HCT116 (cell line): ENCODE measurements at regions not wholly inside any gene's neighbourhood (a gene's known extent, or its start where the extent isn't known, plus 50 kb on each side); places are given as distances from the start of the nearest gene placed in this dataset.

Experiments
- ATAC-seq: fragments of 200-7000 bp; cut with Tn5 transposase; 2 replicates; pipeline ENCODE4 v1.9.1; 2020; ENCODE audit warnings: mild to moderate bottlenecking, moderate library complexity
- BruUV-seq: library from RNA; stranded (reverse); fragments of 400-500 nt; replicated peaks from 2 replicates; lab custom pipeline; 2021; lab: Mats Ljungman, UMichigan
- CTCF ChIA-PET: fragments of 300-600 bp; sonication (Branson Sonifier 250); formaldehyde crosslinking; loops from one replicate; lab custom pipeline; 2021; ENCODE audit warnings: antibody characterized with exemption; lab: Charles Lee
- POLR2A ChIA-PET: fragments of 300-600, 350-600 bp; sonication (Branson Sonifier 250); formaldehyde crosslinking; loops from one replicate; lab custom pipeline; 2021; ENCODE audit warnings: antibody characterized with exemption; lab: Charles Lee
- RAD21 ChIA-PET, 2 experiments: fragments of 300-600 bp; sonication (Branson Sonifier 250); formaldehyde crosslinking; loops; one replicate each; lab custom pipeline; 2023; ENCODE audit warnings: low total read pairs in 2 of 2; ENCODE audit not compliant: uncharacterized antibody in 2 of 2, unreplicated experiment in 2 of 2, low non-redundant PET in 1 of 2; lab: Charles Lee
- DNase-seq: peaks from one replicate; pipeline ENCODE4 v3.0.0-alpha.2; 2010; ENCODE audit warnings: low read depth, low spot score
- H2AFZ ChIP-seq: fragments of 200-600 bp; shearing (Covaris generic), sonication (generic); 2 replicates; pipeline ENCODE4 v1.6.1; 2017; ENCODE audit warnings: low read depth, mixed run types, mixed read lengths, antibody characterized with exemption, low read length; ENCODE audit not compliant: poor library complexity, severe bottlenecking
- H3K27ac ChIP-seq: 2 replicates; pipeline ENCODE4 v1.5.1; 2012; ENCODE audit warnings: low read depth, low read length
- H3K27me3 ChIP-seq: fragments of 200-600 bp; sonication (generic); 2 replicates; pipeline ENCODE4 v1.6.1; 2016; ENCODE audit warnings: mixed run types, low read length, mixed read lengths; ENCODE audit not compliant: insufficient read depth
- H3K36me3 ChIP-seq, 2 experiments: fragments of 200-500 bp in 1 of 2; fragments of 200-600 bp in 1 of 2; sonication (Bioruptor generic) in 1 of 2; sonication (generic) in 1 of 2; 2 replicates each; pipeline versions ENCODE4 v1.5.1 to v1.6.1; 2014 to 2016; ENCODE audit warnings: low read length in 2 of 2, inconsistent platforms in 1 of 2, mixed read lengths in 1 of 2, mixed run types in 1 of 2; ENCODE audit not compliant: insufficient read depth in 2 of 2, control insufficient read depth in 1 of 2
- H3K4me1 ChIP-seq, 2 experiments: fragments of 200-600 bp in 1 of 2; sonication (generic) in 1 of 2; 2 replicates each; pipeline versions ENCODE4 v1.5.1 to v1.6.1; 2012 to 2017; ENCODE audit warnings: low read length in 2 of 2, inconsistent platforms in 1 of 2, mild to moderate bottlenecking in 1 of 2, mixed read lengths in 1 of 2, mixed run types in 1 of 2, moderate library complexity in 1 of 2; ENCODE audit not compliant: insufficient read depth in 2 of 2, control insufficient read depth in 1 of 2
- H3K4me2 ChIP-seq: fragments of 200-600 bp; sonication (generic); 2 replicates; pipeline ENCODE4 v1.6.1; 2017; ENCODE audit warnings: mixed run types, low read length, mixed read lengths
- H3K4me3 ChIP-seq, 2 experiments: fragments of 200-600 bp in 1 of 2; sonication (generic) in 1 of 2; replicated peaks in 1 of 2; 2 replicates each; pipeline ENCODE4 v1.5.1; 2011 to 2016; ENCODE audit warnings: low read length in 2 of 2, control low read depth in 1 of 2, low read depth in 1 of 2, mild to moderate bottlenecking in 1 of 2, mixed read lengths in 1 of 2, mixed run types in 1 of 2
- H3K79me2 ChIP-seq: fragments of 200-600 bp; sonication (generic); 2 replicates; pipeline ENCODE4 v1.6.1; 2017; ENCODE audit warnings: mild to moderate bottlenecking, mixed run types, low read length, moderate library complexity, mixed read lengths; ENCODE audit not compliant: insufficient read depth
- H3K9ac ChIP-seq: fragments of 200-600 bp; sonication (generic); 2 replicates; pipeline ENCODE4 v1.6.1; 2016; ENCODE audit warnings: low read length, mixed read lengths
- H3K9me2 ChIP-seq: fragments of 200-600 bp; sonication (generic), shearing (Covaris generic); 2 replicates; pipeline ENCODE4 v1.6.1; 2017; ENCODE audit warnings: mixed run types, mild to moderate bottlenecking, moderate library complexity; ENCODE audit not compliant: insufficient read depth
- H3K9me3 ChIP-seq, 2 experiments: fragments of 200-500 bp in 1 of 2; fragments of 200-600 bp in 1 of 2; sonication (Bioruptor generic) in 1 of 2; sonication (generic) in 1 of 2; 2 replicates each; pipeline ENCODE4 v1.6.1; 2014 to 2017; ENCODE audit warnings: low read length in 2 of 2, mixed read lengths in 2 of 2, inconsistent platforms in 1 of 2, low read depth in 1 of 2, mild to moderate bottlenecking in 1 of 2, mixed run types in 1 of 2, moderate library complexity in 1 of 2; ENCODE audit not compliant: control insufficient read depth in 1 of 2, insufficient read depth in 1 of 2
- H4K20me1 ChIP-seq: fragments of 200-600 bp; sonication (generic), shearing (Covaris generic); 2 replicates; pipeline ENCODE4 v1.6.1; 2017; ENCODE audit warnings: mixed run types, mild to moderate bottlenecking, moderate library complexity; ENCODE audit not compliant: insufficient read depth
- ATF3 ChIP-seq: IDR thresholded peaks from 2 replicates; pipeline ENCODE4 v1.6.1; 2012
- CEBPB ChIP-seq: IDR thresholded peaks from 2 replicates; pipeline ENCODE4 v1.6.1; 2012; ENCODE audit warnings: low read depth
- EGR1 ChIP-seq: IDR thresholded peaks from 2 replicates; pipeline ENCODE4 v1.6.1; 2012; ENCODE audit warnings: low read depth
- ELF1 ChIP-seq: IDR thresholded peaks from 2 replicates; pipeline ENCODE4 v1.6.1; 2012; ENCODE audit warnings: low read depth, borderline replicate concordance
- EZH2 ChIP-seq: fragments of 200-600 bp; sonication (generic); IDR thresholded peaks from 2 replicates; pipeline ENCODE4 v1.6.1; 2017; ENCODE audit warnings: antibody characterized with exemption, mixed run types
- EZH2phosphoT487 ChIP-seq: fragments of 200-600 bp; IDR thresholded peaks from 2 replicates; pipeline ENCODE4 v1.6.1; 2018; ENCODE audit warnings: antibody characterized with exemption, borderline replicate concordance
- FOSL1 ChIP-seq: IDR thresholded peaks from 2 replicates; pipeline ENCODE4 v1.6.1; 2012; ENCODE audit warnings: low read depth
- POLR2A ChIP-seq: IDR thresholded peaks from 2 replicates; pipeline ENCODE4 v1.7.0; 2011; ENCODE audit warnings: borderline replicate concordance; ENCODE audit not compliant: insufficient read depth, insufficient read length; ENCODE audit errors: extremely low read depth
- POLR2AphosphoS5 ChIP-seq: IDR thresholded peaks from 2 replicates; pipeline ENCODE4 v1.6.1; 2011; ENCODE audit warnings: mild to moderate bottlenecking, low read depth, low read length, moderate library complexity
- RAD21 ChIP-seq: IDR thresholded peaks from 2 replicates; pipeline ENCODE4 v1.6.1; 2012; ENCODE audit warnings: low read depth, mild to moderate bottlenecking
- SP1 ChIP-seq: IDR thresholded peaks from 2 replicates; pipeline ENCODE4 v1.6.1; 2012; ENCODE audit warnings: low read depth
- SRF ChIP-seq: IDR thresholded peaks from 2 replicates; pipeline ENCODE4 v1.6.1; 2012; ENCODE audit warnings: low read depth
- TCF7L2 ChIP-seq: IDR thresholded peaks from 2 replicates; pipeline ENCODE4 v1.7.0; 2011; ENCODE audit warnings: borderline replicate concordance, inconsistent platforms; ENCODE audit not compliant: insufficient read depth, insufficient read length; ENCODE audit errors: extremely low read depth
- ZFX ChIP-seq: fragments of 450-650 bp; IDR thresholded peaks from 2 replicates; pipeline ENCODE4 v1.6.1; 2017
- ZNF274 ChIP-seq: fragments of 200-500 bp; sonication (Bioruptor generic); IDR thresholded peaks from 2 replicates; pipeline ENCODE4 v1.6.1; 2014; ENCODE audit warnings: mild to moderate bottlenecking, low read depth, low read length, inconsistent platforms
- intact Hi-C: fragments of 100-400 bp; cut with micrococcal nuclease; formaldehyde crosslinking; loops from 2 replicates; pipeline ENCODE4 v1.10.0; 2022
- TF ChIP-seq, protein P1 (sequence below), 3 experiments: fragments of 200-600 bp in 1 of 3; sonication (generic) in 1 of 3; IDR thresholded peaks in 2 of 3; conservative IDR thresholded peaks in 1 of 3; 2 replicates each; pipeline ENCODE4 v1.5.1; 2012 to 2017; ENCODE audit warnings: low read depth in 2 of 3, low read length in 2 of 3, antibody characterized with exemption in 1 of 3, borderline replicate concordance in 1 of 3, control low read depth in 1 of 3, mild to moderate bottlenecking in 1 of 3, mixed read lengths in 1 of 3, mixed run types in 1 of 3, moderate library complexity in 1 of 3; ENCODE audit not compliant: insufficient read depth in 1 of 3
- TF ChIP-seq, protein P2 (sequence below): IDR thresholded peaks from 2 replicates; pipeline ENCODE4 v1.6.1; 2012; ENCODE audit warnings: low read depth
- TF ChIP-seq, protein P3 (sequence below): IDR thresholded peaks from 2 replicates; pipeline ENCODE4 v1.6.1; 2012
- TF ChIP-seq, protein P4 (sequence below): IDR thresholded peaks from 2 replicates; pipeline ENCODE4 v1.6.1; 2011; ENCODE audit warnings: mild to moderate bottlenecking, low read length, moderate library complexity; ENCODE audit not compliant: insufficient replicate concordance; ENCODE audit errors: extremely low read depth

DNA sequence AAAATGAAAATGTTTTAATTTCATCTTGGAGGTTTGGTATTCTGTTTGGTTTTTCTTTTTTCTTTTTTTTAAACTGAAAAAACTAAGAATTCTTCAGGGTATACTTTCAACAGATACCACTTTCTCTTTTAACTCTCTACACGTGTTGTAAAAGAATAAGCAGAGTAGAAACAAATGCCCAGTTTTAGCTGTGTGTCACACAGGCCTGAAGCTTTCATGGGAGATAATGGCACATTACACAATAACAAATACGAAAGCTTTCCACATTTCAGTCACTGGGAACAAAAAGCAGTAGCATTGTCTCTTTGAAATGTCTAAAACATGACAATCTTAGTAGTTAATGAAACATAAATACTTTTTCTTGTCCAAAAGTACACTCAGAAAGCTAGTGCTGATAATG, 818.5 kb downstream of the TBL1XR1 start:
- H3K27me3 ChIP-seq: no peaks in the 10 kb centered on the region
- no peaks in the 10 kb centered on the region for H3K36me3 ChIP-seq
- no peak for ATAC-seq
- no peaks in the 10 kb centered on the region for H3K79me2 ChIP-seq
- CTCF ChIA-PET: no interaction called here
- no TSS peak for BruUV-seq
- RAD21 ChIA-PET: no interaction called here
- H3K4me2 ChIP-seq: no peak overlapping the region
- H3K9me3 ChIP-seq: no peaks in the 10 kb centered on the region
- TF ChIP-seq EZH2phosphoT487 (no peak), TCF7L2 (no peak), SRF (no peak), POLR2A (no peak), EZH2 (no peak), RAD21 (no peak), ZFX (no peak), FOSL1 (no peak), POLR2AphosphoS5 (no peak), EGR1 (no peak), ELF1 (no peak), SP1 (no peak), ATF3 (no peak), CEBPB (no peak), ZNF274 (no peak)
- TF ChIP-seq, protein P1, sequence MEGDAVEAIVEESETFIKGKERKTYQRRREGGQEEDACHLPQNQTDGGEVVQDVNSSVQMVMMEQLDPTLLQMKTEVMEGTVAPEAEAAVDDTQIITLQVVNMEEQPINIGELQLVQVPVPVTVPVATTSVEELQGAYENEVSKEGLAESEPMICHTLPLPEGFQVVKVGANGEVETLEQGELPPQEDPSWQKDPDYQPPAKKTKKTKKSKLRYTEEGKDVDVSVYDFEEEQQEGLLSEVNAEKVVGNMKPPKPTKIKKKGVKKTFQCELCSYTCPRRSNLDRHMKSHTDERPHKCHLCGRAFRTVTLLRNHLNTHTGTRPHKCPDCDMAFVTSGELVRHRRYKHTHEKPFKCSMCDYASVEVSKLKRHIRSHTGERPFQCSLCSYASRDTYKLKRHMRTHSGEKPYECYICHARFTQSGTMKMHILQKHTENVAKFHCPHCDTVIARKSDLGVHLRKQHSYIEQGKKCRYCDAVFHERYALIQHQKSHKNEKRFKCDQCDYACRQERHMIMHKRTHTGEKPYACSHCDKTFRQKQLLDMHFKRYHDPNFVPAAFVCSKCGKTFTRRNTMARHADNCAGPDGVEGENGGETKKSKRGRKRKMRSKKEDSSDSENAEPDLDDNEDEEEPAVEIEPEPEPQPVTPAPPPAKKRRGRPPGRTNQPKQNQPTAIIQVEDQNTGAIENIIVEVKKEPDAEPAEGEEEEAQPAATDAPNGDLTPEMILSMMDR (IDR thresholded peaks at IDR 0.05 in 2 of 3, conservative IDR thresholded peaks at IDR 0.05 in 1 of 3; ENCODE audit: borderline replicate concordance in 1 of 3, insufficient read depth in 1 of 3, low read depth in 2 of 3, low read length in 2 of 3): no peak
- TF ChIP-seq, protein P2, sequence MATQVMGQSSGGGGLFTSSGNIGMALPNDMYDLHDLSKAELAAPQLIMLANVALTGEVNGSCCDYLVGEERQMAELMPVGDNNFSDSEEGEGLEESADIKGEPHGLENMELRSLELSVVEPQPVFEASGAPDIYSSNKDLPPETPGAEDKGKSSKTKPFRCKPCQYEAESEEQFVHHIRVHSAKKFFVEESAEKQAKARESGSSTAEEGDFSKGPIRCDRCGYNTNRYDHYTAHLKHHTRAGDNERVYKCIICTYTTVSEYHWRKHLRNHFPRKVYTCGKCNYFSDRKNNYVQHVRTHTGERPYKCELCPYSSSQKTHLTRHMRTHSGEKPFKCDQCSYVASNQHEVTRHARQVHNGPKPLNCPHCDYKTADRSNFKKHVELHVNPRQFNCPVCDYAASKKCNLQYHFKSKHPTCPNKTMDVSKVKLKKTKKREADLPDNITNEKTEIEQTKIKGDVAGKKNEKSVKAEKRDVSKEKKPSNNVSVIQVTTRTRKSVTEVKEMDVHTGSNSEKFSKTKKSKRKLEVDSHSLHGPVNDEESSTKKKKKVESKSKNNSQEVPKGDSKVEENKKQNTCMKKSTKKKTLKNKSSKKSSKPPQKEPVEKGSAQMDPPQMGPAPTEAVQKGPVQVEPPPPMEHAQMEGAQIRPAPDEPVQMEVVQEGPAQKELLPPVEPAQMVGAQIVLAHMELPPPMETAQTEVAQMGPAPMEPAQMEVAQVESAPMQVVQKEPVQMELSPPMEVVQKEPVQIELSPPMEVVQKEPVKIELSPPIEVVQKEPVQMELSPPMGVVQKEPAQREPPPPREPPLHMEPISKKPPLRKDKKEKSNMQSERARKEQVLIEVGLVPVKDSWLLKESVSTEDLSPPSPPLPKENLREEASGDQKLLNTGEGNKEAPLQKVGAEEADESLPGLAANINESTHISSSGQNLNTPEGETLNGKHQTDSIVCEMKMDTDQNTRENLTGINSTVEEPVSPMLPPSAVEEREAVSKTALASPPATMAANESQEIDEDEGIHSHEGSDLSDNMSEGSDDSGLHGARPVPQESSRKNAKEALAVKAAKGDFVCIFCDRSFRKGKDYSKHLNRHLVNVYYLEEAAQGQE: no peak
- TF ChIP-seq, protein P3, sequence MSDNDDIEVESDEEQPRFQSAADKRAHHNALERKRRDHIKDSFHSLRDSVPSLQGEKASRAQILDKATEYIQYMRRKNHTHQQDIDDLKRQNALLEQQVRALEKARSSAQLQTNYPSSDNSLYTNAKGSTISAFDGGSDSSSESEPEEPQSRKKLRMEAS: no peak
- TF ChIP-seq, protein P4, sequence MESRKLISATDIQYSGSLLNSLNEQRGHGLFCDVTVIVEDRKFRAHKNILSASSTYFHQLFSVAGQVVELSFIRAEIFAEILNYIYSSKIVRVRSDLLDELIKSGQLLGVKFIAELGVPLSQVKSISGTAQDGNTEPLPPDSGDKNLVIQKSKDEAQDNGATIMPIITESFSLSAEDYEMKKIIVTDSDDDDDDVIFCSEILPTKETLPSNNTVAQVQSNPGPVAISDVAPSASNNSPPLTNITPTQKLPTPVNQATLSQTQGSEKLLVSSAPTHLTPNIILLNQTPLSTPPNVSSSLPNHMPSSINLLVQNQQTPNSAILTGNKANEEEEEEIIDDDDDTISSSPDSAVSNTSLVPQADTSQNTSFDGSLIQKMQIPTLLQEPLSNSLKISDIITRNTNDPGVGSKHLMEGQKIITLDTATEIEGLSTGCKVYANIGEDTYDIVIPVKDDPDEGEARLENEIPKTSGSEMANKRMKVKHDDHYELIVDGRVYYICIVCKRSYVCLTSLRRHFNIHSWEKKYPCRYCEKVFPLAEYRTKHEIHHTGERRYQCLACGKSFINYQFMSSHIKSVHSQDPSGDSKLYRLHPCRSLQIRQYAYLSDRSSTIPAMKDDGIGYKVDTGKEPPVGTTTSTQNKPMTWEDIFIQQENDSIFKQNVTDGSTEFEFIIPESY: no peak
- intact Hi-C loops: no loop called here
- H3K9me2 ChIP-seq: no peaks in the 10 kb centered on the region
- no peak overlapping the region for H3K4me3 ChIP-seq
- no peaks in the 10 kb centered on the region for H4K20me1 ChIP-seq
- POLR2A ChIA-PET: no interaction called here
- H2AFZ ChIP-seq: no peak overlapping the region
- no peaks in the 10 kb centered on the region for H3K4me1 ChIP-seq
- no peak for DNase-seq
- H3K27ac ChIP-seq: no peak overlapping the region
- H3K9ac ChIP-seq: no peak overlapping the region
